Activated T-cell treated with anti-CD3 and anti-CD28 coated beads, Interleukin-2, amount 50 U/mL, for 24 hours (primary cell): ENCODE measurements at regions not wholly inside any gene's neighbourhood (a gene's known extent, or its start where the extent isn't known, plus 50 kb on each side); places are given as distances from the start of the nearest gene placed in this dataset.
"Not testable (repeated sequence)": the region's sequence is repeated elsewhere in the genome, so short reads cannot be mapped to it uniquely, and the experiment has no call there.

Experiments used
- DNase-seq: peaks from one replicate; pipeline ENCODE4 v3.0.0-alpha.2; 2020
- H3K27ac Mint-ChIP-seq: 2 replicates; pipeline ENCODE4 v1.8.0; 2020; ENCODE audit warnings: mild to moderate bottlenecking, mixed read lengths
- H3K27me3 Mint-ChIP-seq: 2 replicates; pipeline ENCODE4 v1.8.0; 2020; ENCODE audit warnings: mixed read lengths
- H3K36me3 Mint-ChIP-seq: 2 replicates; pipeline ENCODE4 v1.8.0; 2020; ENCODE audit warnings: low read depth, mixed read lengths
- H3K4me1 Mint-ChIP-seq: 2 replicates; pipeline ENCODE4 v1.8.0; 2020; ENCODE audit warnings: low read depth, mixed read lengths
- H3K4me3 Mint-ChIP-seq: 2 replicates; pipeline ENCODE4 v1.8.0; 2020; ENCODE audit warnings: mild to moderate bottlenecking, moderate library complexity, mixed read lengths
- H3K9me3 Mint-ChIP-seq: 2 replicates; pipeline ENCODE4 v1.8.0; 2020; ENCODE audit warnings: mixed read lengths

GRCh38 chr5:177941386-177941785 is 54.7 kb downstream of the PROP1 start:
- peaks cover 17% of the 10 kb centered on the region for H3K4me1 Mint-ChIP-seq
- not testable (repeated sequence) for H3K27me3 Mint-ChIP-seq, H3K9me3 Mint-ChIP-seq, H3K36me3 Mint-ChIP-seq, DNase-seq, H3K4me3 Mint-ChIP-seq, H3K27ac Mint-ChIP-seq

- peaks cover 17% of the 10 kb centered on the region for H3K4me1 Mint-ChIP-seq
Observed at GRCh38 chr5:177939246-177940171, 56.5 kb downstream of the PROP1 start.

GRCh38 chr5:177938767-177939166 is 57.3 kb downstream of the PROP1 start:
- H3K27ac Mint-ChIP-seq, H3K27me3 Mint-ChIP-seq, H3K36me3 Mint-ChIP-seq, DNase-seq, H3K9me3 Mint-ChIP-seq: not testable (repeated sequence)
- Mint-ChIP-seq H3K4me1 (peaks cover 16% of the 10 kb centered on the region), H3K4me3 (peak overlapping the region; percentile 78)

More at GRCh38 chr5:177939246-177940171, 56.5 kb downstream of the PROP1 start:
- peak; percentile 54 for DNase-seq
- H3K9me3 Mint-ChIP-seq, H3K27ac Mint-ChIP-seq, H3K36me3 Mint-ChIP-seq, H3K27me3 Mint-ChIP-seq: not testable (repeated sequence)
- peak overlapping the region; percentile 78 for H3K4me3 Mint-ChIP-seq

GRCh38 chr5:177934233-177934632 is 61.8 kb downstream of the PROP1 start:
- H3K4me3 Mint-ChIP-seq, H3K4me1 Mint-ChIP-seq, H3K36me3 Mint-ChIP-seq, H3K9me3 Mint-ChIP-seq, DNase-seq, H3K27ac Mint-ChIP-seq, H3K27me3 Mint-ChIP-seq: not testable (repeated sequence)

GRCh38 chr5:177930269-177931022 is 65.6 kb downstream of the PROP1 start:
- H3K9me3 Mint-ChIP-seq, H3K4me1 Mint-ChIP-seq, H3K4me3 Mint-ChIP-seq, DNase-seq, H3K36me3 Mint-ChIP-seq, H3K27me3 Mint-ChIP-seq, H3K27ac Mint-ChIP-seq: not testable (repeated sequence)

GRCh38 chr5:177929618-177930017 is 66.4 kb downstream of the PROP1 start:
- not testable (repeated sequence) for H3K27ac Mint-ChIP-seq, H3K4me1 Mint-ChIP-seq

GRCh38 chr5:177927500-177927899 is 68.5 kb downstream of the PROP1 start:
- not testable (repeated sequence) for H3K27ac Mint-ChIP-seq, H3K36me3 Mint-ChIP-seq, H3K4me1 Mint-ChIP-seq, DNase-seq, H3K9me3 Mint-ChIP-seq, H3K27me3 Mint-ChIP-seq, H3K4me3 Mint-ChIP-seq

More at GRCh38 chr5:177929618-177930017, 66.4 kb downstream of the PROP1 start:
- not testable (repeated sequence) for H3K36me3 Mint-ChIP-seq, H3K27me3 Mint-ChIP-seq, H3K4me3 Mint-ChIP-seq, DNase-seq, H3K9me3 Mint-ChIP-seq

GRCh38 chr5:177924577-177924976 is 71.5 kb downstream of the PROP1 start:
- not testable (repeated sequence) for DNase-seq, H3K27ac Mint-ChIP-seq, H3K4me1 Mint-ChIP-seq, H3K27me3 Mint-ChIP-seq, H3K9me3 Mint-ChIP-seq, H3K36me3 Mint-ChIP-seq, H3K4me3 Mint-ChIP-seq

GRCh38 chr5:177923837-177924236 is 72.2 kb downstream of the PROP1 start:
- not testable (repeated sequence) for DNase-seq, H3K9me3 Mint-ChIP-seq, H3K36me3 Mint-ChIP-seq, H3K27ac Mint-ChIP-seq, H3K4me1 Mint-ChIP-seq, H3K4me3 Mint-ChIP-seq, H3K27me3 Mint-ChIP-seq

GRCh38 chr5:177923189-177923588 is 72.9 kb downstream of the PROP1 start:
- not testable (repeated sequence) for H3K4me1 Mint-ChIP-seq, H3K9me3 Mint-ChIP-seq, H3K36me3 Mint-ChIP-seq, DNase-seq, H3K27me3 Mint-ChIP-seq, H3K27ac Mint-ChIP-seq, H3K4me3 Mint-ChIP-seq

GRCh38 chr5:177909261-177909660 is 86.8 kb downstream of the PROP1 start:
- not testable (repeated sequence) for H3K27ac Mint-ChIP-seq, DNase-seq, H3K9me3 Mint-ChIP-seq, H3K36me3 Mint-ChIP-seq, H3K4me3 Mint-ChIP-seq, H3K4me1 Mint-ChIP-seq, H3K27me3 Mint-ChIP-seq

GRCh38 chr5:177902806-177903205 is 93.2 kb downstream of the PROP1 start:
- H3K4me3 Mint-ChIP-seq, H3K36me3 Mint-ChIP-seq, H3K27me3 Mint-ChIP-seq, H3K27ac Mint-ChIP-seq, H3K9me3 Mint-ChIP-seq, DNase-seq, H3K4me1 Mint-ChIP-seq: not testable (repeated sequence)

- not testable (repeated sequence) for H3K27me3 Mint-ChIP-seq, H3K36me3 Mint-ChIP-seq, H3K9me3 Mint-ChIP-seq, H3K27ac Mint-ChIP-seq, H3K4me3 Mint-ChIP-seq, DNase-seq, H3K4me1 Mint-ChIP-seq
Observed at GRCh38 chr5:177900066-177900465, 96.0 kb downstream of the PROP1 start.

GRCh38 chr5:177894681-177895453 is 101.2 kb downstream of the PROP1 start:
- not testable (repeated sequence) for DNase-seq, H3K27ac Mint-ChIP-seq, H3K4me3 Mint-ChIP-seq, H3K36me3 Mint-ChIP-seq, H3K27me3 Mint-ChIP-seq, H3K4me1 Mint-ChIP-seq, H3K9me3 Mint-ChIP-seq

GRCh38 chr5:177892357-177892665 is 103.7 kb downstream of the PROP1 start:
- H3K27ac Mint-ChIP-seq, H3K9me3 Mint-ChIP-seq, DNase-seq, H3K27me3 Mint-ChIP-seq, H3K4me1 Mint-ChIP-seq, H3K36me3 Mint-ChIP-seq, H3K4me3 Mint-ChIP-seq: not testable (repeated sequence)
